Panc1 (cell line): ENCODE measurements at regions not wholly inside any gene's neighbourhood (a gene's known extent, or its start where the extent isn't known, plus 50 kb on each side); places are given as distances from the start of the nearest gene placed in this dataset.
A peak's percentile ranks its signal among the peaks of the same experiment; 100 is the strongest.

Experiments
- ATAC-seq: fragments of 200-7000 bp; cut with Tn5 transposase; 2 replicates; pipeline ENCODE4 v1.9.1; 2020; ENCODE audit warnings: mild to moderate bottlenecking, moderate library complexity
- BruUV-seq: library from RNA; stranded (reverse); fragments of 400-500 nt; replicated peaks from 2 replicates; lab custom pipeline; 2021; lab: Mats Ljungman, UMichigan
- CTCF ChIA-PET: fragments of 300-600 bp; sonication (Branson Sonifier 250); formaldehyde crosslinking; loops from one replicate; lab custom pipeline; 2022; ENCODE audit warnings: antibody characterized with exemption; lab: Charles Lee
- POLR2A ChIA-PET: fragments of 300-600 bp; sonication (Branson Sonifier 250); formaldehyde crosslinking; loops from one replicate; lab custom pipeline; 2022; ENCODE audit warnings: antibody characterized with exemption; lab: Charles Lee
- DNase-seq: peaks from one replicate; pipeline ENCODE4 v3.0.0-alpha.2; 2010; ENCODE audit warnings: low read depth, low spot score
- H3K27ac ChIP-seq: 2 replicates; pipeline ENCODE4 v1.5.1; 2011; ENCODE audit warnings: mild to moderate bottlenecking, low read length, inconsistent platforms
- H3K27me3 ChIP-seq: fragments of 200-500 bp; sonication (Bioruptor generic); 2 replicates; pipeline ENCODE4 v1.6.0; 2014; ENCODE audit warnings: low read length, inconsistent platforms; ENCODE audit not compliant: control insufficient read depth, insufficient read depth
- H3K36me3 ChIP-seq: fragments of 200-500 bp; sonication (Bioruptor generic); 2 replicates; pipeline ENCODE4 v1.5.1; 2014; ENCODE audit warnings: inconsistent platforms, mild to moderate bottlenecking, low read length, moderate library complexity; ENCODE audit not compliant: control insufficient read depth, insufficient read depth
- H3K4me1 ChIP-seq: 2 replicates; pipeline ENCODE4 v1.5.1; 2011; ENCODE audit warnings: inconsistent platforms, mild to moderate bottlenecking, low read length, moderate library complexity; ENCODE audit not compliant: control insufficient read depth, insufficient read depth
- H3K4me3 ChIP-seq, 2 experiments: 2 replicates each; pipeline ENCODE4 v1.5.1; 2011 to 2012; ENCODE audit warnings: low read depth in 2 of 2, low read length in 2 of 2, mild to moderate bottlenecking in 2 of 2, inconsistent platforms in 1 of 2, moderate library complexity in 1 of 2
- H3K9me3 ChIP-seq: fragments of 200-500 bp; sonication (Bioruptor generic); 2 replicates; pipeline ENCODE4 v1.5.1; 2014; ENCODE audit warnings: low read depth, mild to moderate bottlenecking, inconsistent platforms, low read length, moderate library complexity; ENCODE audit not compliant: control insufficient read depth, insufficient read depth
- POLR2AphosphoS5 ChIP-seq: IDR thresholded peaks from 2 replicates; pipeline ENCODE4 v1.6.1; 2012; ENCODE audit warnings: mild to moderate bottlenecking, low read depth, low read length, moderate library complexity
- SIN3A ChIP-seq: IDR thresholded peaks from 2 replicates; pipeline ENCODE4 v1.6.1; 2012; ENCODE audit warnings: low read depth, mild to moderate bottlenecking, low read length, moderate library complexity, borderline replicate concordance; ENCODE audit not compliant: insufficient read depth
- TCF7L2 ChIP-seq: IDR thresholded peaks from 2 replicates; pipeline ENCODE4 v1.6.1; 2011; ENCODE audit warnings: mild to moderate bottlenecking, low read depth, low read length, inconsistent platforms
- in situ Hi-C: cut with HindIII; loops from 2 replicates; pipeline ENCODE4 v1.10.0; 2016; ENCODE audit warnings: low sequenced_read_pairs, low pct_unique_long_range_greater_than_20kb
- intact Hi-C: fragments of 100-400 bp; cut with micrococcal nuclease; formaldehyde crosslinking; loops from one replicate; pipeline ENCODE4 v1.10.0; 2022; ENCODE audit not compliant: unreplicated experiment
- TF ChIP-seq, protein P1 (sequence below), 2 experiments: IDR thresholded peaks; 2 replicates each; pipeline ENCODE4 v1.6.1; 2011 to 2012; ENCODE audit warnings: low read depth in 2 of 2, control low read depth in 1 of 2, low read length in 1 of 2, mild to moderate bottlenecking in 1 of 2, moderate library complexity in 1 of 2; ENCODE audit not compliant: insufficient read depth in 1 of 2
- TF ChIP-seq, protein P2 (sequence below): fragments of 450-650 bp; IDR thresholded peaks from 2 replicates; pipeline ENCODE4 v1.5.1; 2017; ENCODE audit warnings: mild to moderate bottlenecking

DNA sequence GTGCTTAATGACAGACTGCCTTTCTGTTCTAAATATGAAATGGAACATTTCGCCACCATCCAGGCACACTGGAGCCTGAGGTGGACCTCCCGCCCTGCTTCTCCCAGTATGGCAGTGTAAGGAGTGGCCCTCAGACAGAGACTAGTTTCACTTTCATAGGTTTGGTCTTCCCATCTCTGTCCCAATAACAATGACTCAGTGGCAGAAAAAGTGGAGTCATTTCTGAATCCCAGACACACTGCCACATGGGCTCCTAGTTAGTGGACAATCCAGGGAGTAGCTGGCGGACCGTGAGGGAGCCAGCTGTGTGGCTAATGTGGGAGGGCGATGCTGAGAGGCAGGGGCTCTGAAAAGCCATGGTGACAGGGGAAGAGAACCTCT lies 95.6 kb upstream of the TSPAN2 start:
- CTCF ChIA-PET, result no interaction called here
- POLR2A ChIA-PET, result no interaction called here
- in situ Hi-C loops (no loop called here), intact Hi-C loops (no loop called here)
- H3K9me3 ChIP-seq, result no peaks in the 10 kb centered on the region
- no peaks in the 10 kb centered on the region for H3K36me3 ChIP-seq
- TF ChIP-seq POLR2AphosphoS5, result no peak
- TF ChIP-seq, protein P1, sequence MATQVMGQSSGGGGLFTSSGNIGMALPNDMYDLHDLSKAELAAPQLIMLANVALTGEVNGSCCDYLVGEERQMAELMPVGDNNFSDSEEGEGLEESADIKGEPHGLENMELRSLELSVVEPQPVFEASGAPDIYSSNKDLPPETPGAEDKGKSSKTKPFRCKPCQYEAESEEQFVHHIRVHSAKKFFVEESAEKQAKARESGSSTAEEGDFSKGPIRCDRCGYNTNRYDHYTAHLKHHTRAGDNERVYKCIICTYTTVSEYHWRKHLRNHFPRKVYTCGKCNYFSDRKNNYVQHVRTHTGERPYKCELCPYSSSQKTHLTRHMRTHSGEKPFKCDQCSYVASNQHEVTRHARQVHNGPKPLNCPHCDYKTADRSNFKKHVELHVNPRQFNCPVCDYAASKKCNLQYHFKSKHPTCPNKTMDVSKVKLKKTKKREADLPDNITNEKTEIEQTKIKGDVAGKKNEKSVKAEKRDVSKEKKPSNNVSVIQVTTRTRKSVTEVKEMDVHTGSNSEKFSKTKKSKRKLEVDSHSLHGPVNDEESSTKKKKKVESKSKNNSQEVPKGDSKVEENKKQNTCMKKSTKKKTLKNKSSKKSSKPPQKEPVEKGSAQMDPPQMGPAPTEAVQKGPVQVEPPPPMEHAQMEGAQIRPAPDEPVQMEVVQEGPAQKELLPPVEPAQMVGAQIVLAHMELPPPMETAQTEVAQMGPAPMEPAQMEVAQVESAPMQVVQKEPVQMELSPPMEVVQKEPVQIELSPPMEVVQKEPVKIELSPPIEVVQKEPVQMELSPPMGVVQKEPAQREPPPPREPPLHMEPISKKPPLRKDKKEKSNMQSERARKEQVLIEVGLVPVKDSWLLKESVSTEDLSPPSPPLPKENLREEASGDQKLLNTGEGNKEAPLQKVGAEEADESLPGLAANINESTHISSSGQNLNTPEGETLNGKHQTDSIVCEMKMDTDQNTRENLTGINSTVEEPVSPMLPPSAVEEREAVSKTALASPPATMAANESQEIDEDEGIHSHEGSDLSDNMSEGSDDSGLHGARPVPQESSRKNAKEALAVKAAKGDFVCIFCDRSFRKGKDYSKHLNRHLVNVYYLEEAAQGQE (IDR thresholded peaks at IDR 0.05; ENCODE audit: insufficient read depth in 1 of 2, low read depth in 2 of 2, low read length in 1 of 2), result no peak
- TF ChIP-seq, protein P2, sequence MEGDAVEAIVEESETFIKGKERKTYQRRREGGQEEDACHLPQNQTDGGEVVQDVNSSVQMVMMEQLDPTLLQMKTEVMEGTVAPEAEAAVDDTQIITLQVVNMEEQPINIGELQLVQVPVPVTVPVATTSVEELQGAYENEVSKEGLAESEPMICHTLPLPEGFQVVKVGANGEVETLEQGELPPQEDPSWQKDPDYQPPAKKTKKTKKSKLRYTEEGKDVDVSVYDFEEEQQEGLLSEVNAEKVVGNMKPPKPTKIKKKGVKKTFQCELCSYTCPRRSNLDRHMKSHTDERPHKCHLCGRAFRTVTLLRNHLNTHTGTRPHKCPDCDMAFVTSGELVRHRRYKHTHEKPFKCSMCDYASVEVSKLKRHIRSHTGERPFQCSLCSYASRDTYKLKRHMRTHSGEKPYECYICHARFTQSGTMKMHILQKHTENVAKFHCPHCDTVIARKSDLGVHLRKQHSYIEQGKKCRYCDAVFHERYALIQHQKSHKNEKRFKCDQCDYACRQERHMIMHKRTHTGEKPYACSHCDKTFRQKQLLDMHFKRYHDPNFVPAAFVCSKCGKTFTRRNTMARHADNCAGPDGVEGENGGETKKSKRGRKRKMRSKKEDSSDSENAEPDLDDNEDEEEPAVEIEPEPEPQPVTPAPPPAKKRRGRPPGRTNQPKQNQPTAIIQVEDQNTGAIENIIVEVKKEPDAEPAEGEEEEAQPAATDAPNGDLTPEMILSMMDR, result no peak
- no peak for TF ChIP-seq TCF7L2
- no peaks in the 10 kb centered on the region for H3K4me1 ChIP-seq
- DNase-seq (no peak), ATAC-seq (no peak)
- no peak overlapping the region for H3K27ac ChIP-seq
- no TSS peak for BruUV-seq
- H3K27me3 ChIP-seq, result no peaks in the 10 kb centered on the region
- H3K4me3 ChIP-seq, result no peak overlapping the region

DNA sequence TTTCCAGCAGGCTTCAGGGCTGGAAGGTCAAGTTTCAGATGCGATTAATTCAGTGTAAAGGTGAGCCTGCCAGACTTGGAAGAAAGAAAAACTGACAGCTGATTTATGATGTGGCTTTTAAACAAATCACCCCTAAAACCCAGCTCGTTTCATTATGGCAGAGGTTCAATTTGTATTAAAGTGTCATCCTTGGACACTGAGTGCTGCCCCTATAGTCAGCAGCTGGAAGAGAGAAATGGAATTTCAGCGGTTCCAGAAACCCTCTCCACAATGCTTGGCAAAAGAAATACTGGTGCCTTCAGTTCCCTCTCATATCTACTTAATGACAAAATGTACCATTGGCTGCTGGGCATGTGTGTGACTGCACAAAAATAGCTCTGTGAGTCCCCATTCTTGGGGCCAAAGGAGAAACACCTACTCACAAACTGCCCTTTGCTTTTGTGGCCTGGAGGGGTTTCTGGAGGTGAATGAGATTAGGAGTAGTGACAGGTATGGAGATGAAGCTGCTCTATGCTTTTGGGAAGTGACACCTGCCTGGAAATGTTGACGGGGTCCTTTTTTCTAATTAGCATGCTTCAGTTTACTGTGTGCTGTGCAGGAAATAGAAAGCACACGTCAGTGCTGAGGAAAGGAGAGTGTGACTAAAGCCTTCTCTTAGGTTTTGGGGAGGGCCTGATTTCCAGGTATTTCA lies 95.1 kb upstream of the TSPAN2 start:
- Histone ChIP-seq H3K36me3 (no peaks in the 10 kb centered on the region), H3K4me3 (no peak overlapping the region), H3K9me3 (no peaks in the 10 kb centered on the region), H3K27me3 (no peaks in the 10 kb centered on the region), H3K27ac (no peak overlapping the region), H3K4me1 (no peaks in the 10 kb centered on the region)
- POLR2A ChIA-PET, result no interaction called here
- ATAC-seq (no peak), DNase-seq (no peak)
- no peak for TF ChIP-seq TCF7L2
- TF ChIP-seq, protein P2, result peak; percentile 5; the same call in 1 of the 2 replicates
- TF ChIP-seq, protein P1 (IDR thresholded peaks at IDR 0.05; ENCODE audit: insufficient read depth in 1 of 2, low read depth in 2 of 2, low read length in 1 of 2), result no peak
- no peak for TF ChIP-seq SIN3A
- in situ Hi-C loops (no loop called here), intact Hi-C loops (no loop called here)
- BruUV-seq, result no TSS peak
- CTCF ChIA-PET, result no interaction called here
